IPS-20b (cell line): ENCODE measurements at regions not wholly inside any gene's neighbourhood (a gene's known extent, or its start where the extent isn't known, plus 50 kb on each side); places are given as distances from the start of the nearest gene placed in this dataset.

Experiments
- H3K27ac ChIP-seq: one replicate; pipeline ENCODE4 v1.5.1; 2013; ENCODE audit warnings: low read length
- H3K27me3 ChIP-seq: 2 replicates; pipeline ENCODE4 v1.6.1; 2013; ENCODE audit warnings: mild to moderate bottlenecking, low read length, inconsistent platforms; ENCODE audit not compliant: insufficient read depth
- H3K36me3 ChIP-seq: 2 replicates; pipeline ENCODE4 v1.6.1; 2013; ENCODE audit warnings: low read depth, mild to moderate bottlenecking, inconsistent platforms, low read length, moderate library complexity; ENCODE audit not compliant: insufficient read depth
- H3K4me1 ChIP-seq: 2 replicates; pipeline ENCODE4 v1.6.1; 2013; ENCODE audit warnings: mild to moderate bottlenecking, control low read depth, inconsistent platforms, low read length, moderate library complexity; ENCODE audit not compliant: insufficient read depth
- H3K4me3 ChIP-seq: 2 replicates; pipeline ENCODE4 v1.5.1; 2013; ENCODE audit warnings: mild to moderate bottlenecking, low read length, inconsistent platforms
- H3K9ac ChIP-seq: 2 replicates; pipeline ENCODE4 v1.6.1; 2013; ENCODE audit warnings: low read depth, mild to moderate bottlenecking, inconsistent platforms, low read length, moderate library complexity
- H3K9me3 ChIP-seq: 2 replicates; pipeline ENCODE4 v1.6.1; 2013; ENCODE audit warnings: mild to moderate bottlenecking, low read depth, low read length, inconsistent platforms; ENCODE audit not compliant: insufficient read depth

GRCh38 chr9:89864731-89865130 lies 259.9 kb downstream of the GADD45G start:
- H3K9ac ChIP-seq = no peak overlapping the region

GRCh38 chr9:89865357-89865756 lies 260.5 kb downstream of the GADD45G start:
- Histone ChIP-seq H3K9me3 (no peaks in the 10 kb centered on the region), H3K4me3 (no peak overlapping the region), H3K4me1 (no peaks in the 10 kb centered on the region), H3K36me3 (no peaks in the 10 kb centered on the region), H3K9ac (no peak overlapping the region), H3K27me3 (no peaks in the 10 kb centered on the region), H3K27ac (no peak overlapping the region)

More at GRCh38 chr9:89864731-89865130, 259.9 kb downstream of the GADD45G start:
- Histone ChIP-seq H3K9me3 (no peaks in the 10 kb centered on the region), H3K4me1 (no peaks in the 10 kb centered on the region), H3K27ac (no peak overlapping the region), H3K36me3 (no peaks in the 10 kb centered on the region), H3K4me3 (no peak overlapping the region), H3K27me3 (no peaks in the 10 kb centered on the region)

DNA sequence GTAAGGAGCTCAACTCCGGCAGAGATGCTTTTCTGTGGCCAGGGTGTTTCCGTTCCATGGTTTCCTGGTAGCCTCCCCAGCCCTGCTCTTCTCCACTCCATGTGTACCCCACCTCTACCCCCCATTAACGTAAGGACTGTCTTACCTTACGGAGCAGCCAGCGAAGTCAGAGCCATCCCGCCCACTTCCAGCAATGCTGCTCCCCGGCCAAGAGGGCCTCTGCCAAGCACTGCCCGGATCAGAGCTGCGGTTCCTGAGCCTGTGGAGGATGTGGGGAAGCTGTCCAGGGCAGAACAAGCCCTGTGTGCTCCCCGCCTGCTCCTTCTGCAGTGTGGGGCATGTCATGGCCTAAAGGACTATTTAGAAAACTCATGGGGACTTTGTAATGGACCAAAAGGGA lies 261.2 kb downstream of the GADD45G start:
- Histone ChIP-seq H3K9me3 (no peaks in the 10 kb centered on the region), H3K4me3 (no peak overlapping the region), H3K36me3 (no peaks in the 10 kb centered on the region), H3K9ac (no peak overlapping the region), H3K27me3 (no peaks in the 10 kb centered on the region), H3K4me1 (no peaks in the 10 kb centered on the region), H3K27ac (no peak overlapping the region)

DNA sequence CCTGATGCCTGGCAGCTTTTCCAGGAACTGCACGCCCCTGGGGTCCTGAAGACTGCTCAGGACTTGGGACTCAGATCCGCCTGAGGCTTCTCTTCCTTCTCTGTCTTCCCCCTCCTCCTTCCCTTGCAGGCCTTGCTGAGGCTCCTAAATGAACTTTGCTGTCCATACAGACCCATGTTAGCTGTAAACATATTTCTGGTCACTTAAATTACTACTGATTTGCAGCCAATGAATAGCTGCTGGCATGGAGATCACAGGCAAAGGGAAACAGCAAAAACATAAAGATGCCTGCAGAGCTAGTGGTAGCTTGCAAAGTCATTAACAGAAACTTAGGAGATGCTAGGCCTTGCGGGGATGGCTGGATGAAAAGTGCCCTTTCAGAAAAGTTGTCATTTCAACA lies 261.9 kb downstream of the GADD45G start:
- no peaks in the 10 kb centered on the region for H3K9me3 ChIP-seq
- H3K36me3 ChIP-seq = no peaks in the 10 kb centered on the region
- H3K4me3 ChIP-seq = no peak overlapping the region
- H3K4me1 ChIP-seq = no peaks in the 10 kb centered on the region
- H3K9ac ChIP-seq = no peak overlapping the region
- H3K27me3 ChIP-seq = no peaks in the 10 kb centered on the region
- no peak overlapping the region for H3K27ac ChIP-seq

- no peaks in the 10 kb centered on the region for H3K36me3 ChIP-seq
- no peak overlapping the region for H3K27ac ChIP-seq
- no peaks in the 10 kb centered on the region for H3K9me3 ChIP-seq
- H3K27me3 ChIP-seq = no peaks in the 10 kb centered on the region
- H3K9ac ChIP-seq = no peak overlapping the region
- H3K4me3 ChIP-seq = no peak overlapping the region
- no peaks in the 10 kb centered on the region for H3K4me1 ChIP-seq
These were observed 263.3 kb downstream of the GADD45G start for GRCh38 chr9:89868100-89868499.

GRCh38 chr9:89869793-89870580 lies 265.2 kb downstream of the GADD45G start:
- no peak overlapping the region for H3K9ac ChIP-seq
- H3K27ac ChIP-seq = no peak overlapping the region
- no peak overlapping the region for H3K4me3 ChIP-seq
- H3K27me3 ChIP-seq = no peaks in the 10 kb centered on the region
- no peaks in the 10 kb centered on the region for H3K9me3 ChIP-seq
- no peaks in the 10 kb centered on the region for H3K36me3 ChIP-seq
- H3K4me1 ChIP-seq = no peaks in the 10 kb centered on the region

- H3K4me3 ChIP-seq = no peak overlapping the region
- no peaks in the 10 kb centered on the region for H3K4me1 ChIP-seq
- H3K27me3 ChIP-seq = no peaks in the 10 kb centered on the region
- no peaks in the 10 kb centered on the region for H3K9me3 ChIP-seq
- no peak overlapping the region for H3K9ac ChIP-seq
- no peak overlapping the region for H3K27ac ChIP-seq
- H3K36me3 ChIP-seq = no peaks in the 10 kb centered on the region
These were observed 267.1 kb downstream of the GADD45G start for GRCh38 chr9:89871871-89872331.

GRCh38 chr9:89872426-89872912 lies 267.7 kb downstream of the GADD45G start:
- no peaks in the 10 kb centered on the region for H3K36me3 ChIP-seq
- no peak overlapping the region for H3K9ac ChIP-seq
- H3K27ac ChIP-seq = no peak overlapping the region
- H3K9me3 ChIP-seq = no peaks in the 10 kb centered on the region
- H3K27me3 ChIP-seq = no peaks in the 10 kb centered on the region
- no peak overlapping the region for H3K4me3 ChIP-seq
- H3K4me1 ChIP-seq = no peaks in the 10 kb centered on the region

- Histone ChIP-seq H3K36me3 (no peaks in the 10 kb centered on the region), H3K4me1 (no peaks in the 10 kb centered on the region), H3K4me3 (no peak overlapping the region), H3K9ac (no peak overlapping the region), H3K27ac (no peak overlapping the region), H3K9me3 (no peaks in the 10 kb centered on the region), H3K27me3 (no peaks in the 10 kb centered on the region)
These were observed 268.3 kb downstream of the GADD45G start for GRCh38 chr9:89872913-89873707.

GRCh38 chr9:89873801-89874200 lies 269.0 kb downstream of the GADD45G start:
- Histone ChIP-seq H3K9ac (no peak overlapping the region), H3K4me3 (no peak overlapping the region), H3K27me3 (no peaks in the 10 kb centered on the region), H3K9me3 (no peaks in the 10 kb centered on the region), H3K27ac (no peak overlapping the region), H3K4me1 (no peaks in the 10 kb centered on the region), H3K36me3 (no peaks in the 10 kb centered on the region)

- H3K9ac ChIP-seq = no peak overlapping the region
- no peak overlapping the region for H3K27ac ChIP-seq
- H3K4me3 ChIP-seq = no peak overlapping the region
- H3K36me3 ChIP-seq = no peaks in the 10 kb centered on the region
- H3K27me3 ChIP-seq = no peaks in the 10 kb centered on the region
- no peaks in the 10 kb centered on the region for H3K9me3 ChIP-seq
- H3K4me1 ChIP-seq = no peaks in the 10 kb centered on the region
These were observed 269.8 kb downstream of the GADD45G start for GRCh38 chr9:89874351-89875321.
